WERI-Rb-1 (cell line): ENCODE measurements at regions not wholly inside any gene's neighbourhood (a gene's known extent, or its start where the extent isn't known, plus 50 kb on each side); places are given as distances from the start of the nearest gene placed in this dataset.

ENCODE experiments used
- DNase-seq: peaks from one replicate; pipeline ENCODE4 v3.0.0-alpha.2; 2020
- H3K27ac ChIP-seq: fragments of 250-450 bp; sonication (Bioruptor Pico); 2 replicates; pipeline ENCODE4 v1.5.1; 2020; ENCODE audit warnings: mild to moderate bottlenecking, moderate library complexity
- H3K27me3 ChIP-seq: fragments of 250-450 bp; sonication (Bioruptor Pico); 2 replicates; pipeline ENCODE4 v1.5.1; 2021; ENCODE audit warnings: mild to moderate bottlenecking, low read depth, moderate library complexity; ENCODE audit not compliant: insufficient read depth, severe bottlenecking
- H3K36me3 ChIP-seq: fragments of 250-450 bp; sonication (Bioruptor Pico); 2 replicates; pipeline ENCODE4 v1.5.1; 2020; ENCODE audit warnings: mild to moderate bottlenecking, moderate library complexity
- H3K4me3 ChIP-seq: 2 replicates; pipeline ENCODE4 v1.5.1; 2011; ENCODE audit warnings: low read depth, mild to moderate bottlenecking, control low read depth, low read length
- H3K9me3 ChIP-seq: fragments of 250-450 bp; sonication (Bioruptor Pico); 2 replicates; pipeline ENCODE4 v1.5.1; 2021; ENCODE audit warnings: mild to moderate bottlenecking, moderate library complexity; ENCODE audit not compliant: severe bottlenecking
- TF ChIP-seq, protein P1 (sequence below): IDR thresholded peaks from 2 replicates; pipeline ENCODE4 v1.5.1; 2011; ENCODE audit warnings: low read depth, mild to moderate bottlenecking, control low read depth, inconsistent platforms, low read length

DNA sequence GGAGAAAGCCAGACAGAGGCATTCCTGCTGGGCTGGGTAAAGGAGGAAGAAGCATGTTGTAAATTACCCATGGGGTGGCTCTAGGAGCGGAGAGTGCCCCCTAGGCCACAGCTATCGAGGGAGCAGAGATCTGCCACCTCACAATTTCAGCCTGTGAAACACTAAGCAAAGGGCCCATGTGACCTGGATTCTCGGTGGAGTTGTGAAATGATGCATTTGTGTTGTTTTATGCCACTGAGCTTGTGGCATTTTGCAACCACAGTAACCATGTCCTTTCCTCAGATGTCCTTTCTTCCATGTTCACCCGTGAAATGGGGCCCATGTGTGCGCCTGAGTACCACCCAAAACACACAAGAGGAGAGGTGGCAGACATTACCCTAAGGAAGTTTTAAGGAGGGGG is 159.3 kb downstream of the SYK start:
- DNase-seq = no peak
- no peaks in the 10 kb centered on the region for H3K27me3 ChIP-seq
- TF ChIP-seq, protein P1, sequence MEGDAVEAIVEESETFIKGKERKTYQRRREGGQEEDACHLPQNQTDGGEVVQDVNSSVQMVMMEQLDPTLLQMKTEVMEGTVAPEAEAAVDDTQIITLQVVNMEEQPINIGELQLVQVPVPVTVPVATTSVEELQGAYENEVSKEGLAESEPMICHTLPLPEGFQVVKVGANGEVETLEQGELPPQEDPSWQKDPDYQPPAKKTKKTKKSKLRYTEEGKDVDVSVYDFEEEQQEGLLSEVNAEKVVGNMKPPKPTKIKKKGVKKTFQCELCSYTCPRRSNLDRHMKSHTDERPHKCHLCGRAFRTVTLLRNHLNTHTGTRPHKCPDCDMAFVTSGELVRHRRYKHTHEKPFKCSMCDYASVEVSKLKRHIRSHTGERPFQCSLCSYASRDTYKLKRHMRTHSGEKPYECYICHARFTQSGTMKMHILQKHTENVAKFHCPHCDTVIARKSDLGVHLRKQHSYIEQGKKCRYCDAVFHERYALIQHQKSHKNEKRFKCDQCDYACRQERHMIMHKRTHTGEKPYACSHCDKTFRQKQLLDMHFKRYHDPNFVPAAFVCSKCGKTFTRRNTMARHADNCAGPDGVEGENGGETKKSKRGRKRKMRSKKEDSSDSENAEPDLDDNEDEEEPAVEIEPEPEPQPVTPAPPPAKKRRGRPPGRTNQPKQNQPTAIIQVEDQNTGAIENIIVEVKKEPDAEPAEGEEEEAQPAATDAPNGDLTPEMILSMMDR = no peak
- no peaks in the 10 kb centered on the region for H3K9me3 ChIP-seq
- no peaks in the 10 kb centered on the region for H3K36me3 ChIP-seq
- no peak overlapping the region for H3K4me3 ChIP-seq
- H3K27ac ChIP-seq = no peak overlapping the region

DNA sequence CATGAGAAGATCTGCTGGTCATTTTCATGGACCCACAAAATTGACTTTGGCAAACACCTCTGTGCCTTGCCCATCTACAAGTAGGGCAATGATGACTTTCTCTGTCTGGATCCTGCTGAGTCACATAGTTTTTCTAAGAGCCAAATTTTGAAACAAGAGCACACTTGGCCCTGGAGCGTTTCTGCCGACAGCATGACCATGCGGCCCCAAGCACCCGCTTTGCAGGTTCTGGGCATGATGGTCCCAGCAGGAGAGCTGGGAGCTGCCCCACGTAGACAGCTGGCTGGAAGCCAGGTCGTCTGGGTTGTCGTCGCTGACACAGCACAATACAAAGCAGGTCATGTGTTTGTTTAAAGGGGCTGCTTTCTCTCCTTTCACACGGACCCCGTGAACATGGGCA is 159.8 kb downstream of the SYK start:
- no peak for DNase-seq
- no peaks in the 10 kb centered on the region for H3K9me3 ChIP-seq

DNA sequence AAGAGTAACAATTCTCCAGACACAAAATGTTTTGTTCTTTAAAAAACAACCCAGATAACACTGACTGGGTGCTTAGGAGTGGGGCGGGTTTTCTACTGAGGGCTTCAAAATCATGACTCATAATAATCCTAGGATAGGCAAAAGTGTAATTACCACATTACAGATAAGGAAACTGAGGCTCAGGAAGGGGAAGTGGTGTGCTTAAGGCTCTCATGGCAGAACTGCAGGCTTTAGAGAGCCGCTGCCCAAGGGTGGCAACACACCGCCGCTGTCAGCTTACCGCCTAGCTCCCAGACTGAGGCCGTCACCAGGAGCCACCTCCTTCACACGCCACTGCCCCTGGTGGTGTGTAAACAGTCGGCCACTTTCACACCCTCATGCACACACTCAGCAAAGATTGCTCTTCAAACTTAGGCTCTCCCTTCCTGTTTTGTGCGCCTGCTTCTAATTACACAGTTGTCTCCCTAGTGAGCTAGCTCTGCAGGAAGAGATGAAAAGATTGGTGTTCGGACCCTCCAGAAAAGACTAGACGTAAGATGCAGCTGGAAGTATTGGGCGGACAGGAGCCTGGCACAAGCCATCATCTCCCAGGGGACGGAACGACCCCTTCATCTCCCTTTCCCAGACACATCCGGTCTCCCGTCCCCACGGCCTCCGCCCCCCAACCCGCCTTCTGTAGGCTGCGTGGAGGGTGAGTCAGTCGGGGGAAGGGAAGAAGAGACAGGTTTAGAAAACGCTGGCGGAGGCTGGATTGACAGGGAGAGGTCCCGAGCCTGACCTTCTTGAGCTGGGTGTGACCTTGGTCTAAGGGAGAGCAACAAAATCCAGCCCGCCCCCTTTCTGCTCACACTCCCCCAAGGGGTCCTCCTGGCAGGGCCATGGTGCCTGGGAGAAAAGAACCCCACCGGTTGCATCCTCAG is 162.7 kb downstream of the SYK start:
- H3K9me3 ChIP-seq = no peaks in the 10 kb centered on the region
- TF ChIP-seq, protein P1 = no peak
- H3K36me3 ChIP-seq = no peaks in the 10 kb centered on the region
- no peak overlapping the region for H3K27ac ChIP-seq
- no peak for DNase-seq
- no peak overlapping the region for H3K4me3 ChIP-seq
- H3K27me3 ChIP-seq = no peaks in the 10 kb centered on the region

More for the DNA sequence above, 159.8 kb downstream of the SYK start:
- TF ChIP-seq, protein P1 = no peak
- Histone ChIP-seq H3K4me3 (no peak overlapping the region), H3K36me3 (no peaks in the 10 kb centered on the region), H3K27me3 (no peaks in the 10 kb centered on the region), H3K27ac (no peak overlapping the region)

DNA sequence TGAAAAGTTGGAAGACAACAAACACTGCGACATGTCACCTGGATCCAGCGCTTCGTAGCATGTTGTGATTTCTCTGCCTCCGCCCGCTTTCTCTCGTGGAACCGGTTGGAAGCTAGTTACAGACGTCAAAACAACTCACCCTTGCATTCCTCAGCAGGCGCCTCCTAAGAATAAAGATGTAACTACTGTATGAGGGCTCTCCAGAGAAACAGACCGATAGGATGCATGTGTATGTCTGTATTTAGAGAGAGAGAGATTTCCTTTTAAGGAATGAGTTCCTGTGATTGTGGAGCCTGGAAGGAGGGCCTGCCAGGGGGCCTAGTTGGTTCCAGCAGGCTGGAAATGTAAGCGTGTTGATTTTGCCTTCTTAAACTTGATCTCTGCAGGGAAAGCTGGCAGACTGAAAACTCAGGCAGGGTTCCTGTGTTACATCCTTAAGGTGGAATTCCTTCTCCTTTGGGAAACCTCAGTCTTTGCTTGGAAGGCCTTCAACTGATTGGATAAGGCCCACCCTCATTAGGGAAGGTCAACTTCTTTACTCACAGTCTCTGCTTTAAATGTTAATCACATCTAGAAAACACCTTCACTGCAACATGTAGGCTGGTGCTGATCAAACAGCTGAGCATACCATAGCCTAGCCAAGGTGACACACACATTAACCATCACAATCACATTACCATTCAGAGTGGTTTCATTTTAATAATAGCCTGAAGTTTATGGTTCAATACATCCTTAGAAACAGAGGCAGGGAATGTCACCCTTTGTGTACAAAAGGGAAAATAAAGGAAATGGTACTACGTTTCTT is 163.8 kb downstream of the SYK start:
- Histone ChIP-seq H3K4me3 (no peak overlapping the region), H3K27me3 (no peaks in the 10 kb centered on the region)

DNA sequence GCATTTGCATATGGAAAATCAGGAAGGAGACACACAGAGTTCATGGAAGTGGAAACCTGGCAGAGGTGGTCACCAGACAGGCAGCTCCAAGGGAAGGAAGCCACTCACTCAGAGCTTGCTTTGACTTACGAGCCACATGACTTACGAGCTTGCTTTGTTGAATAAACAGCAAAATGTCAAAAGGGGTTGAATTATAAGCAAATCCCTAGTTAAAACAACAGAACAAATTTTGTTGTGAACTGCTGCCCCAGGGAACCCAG is 164.3 kb downstream of the SYK start:
- no peak overlapping the region for H3K4me3 ChIP-seq
- no peaks in the 10 kb centered on the region for H3K27me3 ChIP-seq
- no peaks in the 10 kb centered on the region for H3K9me3 ChIP-seq
- H3K36me3 ChIP-seq = no peaks in the 10 kb centered on the region
- TF ChIP-seq, protein P1 = no peak
- DNase-seq = no peak
- H3K27ac ChIP-seq = no peak overlapping the region

More for the DNA sequence above, 163.8 kb downstream of the SYK start:
- TF ChIP-seq, protein P1 = no peak
- Histone ChIP-seq H3K27ac (no peak overlapping the region), H3K36me3 (no peaks in the 10 kb centered on the region), H3K9me3 (no peaks in the 10 kb centered on the region)
- no peak for DNase-seq
